Uterus (tissue), 2 donors: ENCODE measurements at regions not wholly inside any gene's neighbourhood (a gene's known extent, or its start where the extent isn't known, plus 50 kb on each side); places are given as distances from the start of the nearest gene placed in this dataset.

Source experiments
- CTCF ChIP-seq, 4 experiments: fragments of 200-600 bp in 2 of 4; fragments of 450-650 bp in 2 of 4; sonication (generic) in 2 of 4; IDR thresholded peaks; one replicate each; pipeline ENCODE4 v1.5.1; 2016 to 2019; ENCODE audit warnings: antibody characterized with exemption in 4 of 4, mild to moderate bottlenecking in 2 of 4, moderate library complexity in 1 of 4
- POLR2A ChIP-seq, 2 donors: fragments of 450-650 bp; IDR thresholded peaks; one replicate each; pipeline ENCODE4 v1.6.1; 2016; ENCODE audit warnings: antibody characterized with exemption in 2 of 2, mild to moderate bottlenecking in 1 of 2, moderate library complexity in 1 of 2

- TF ChIP-seq POLR2A (IDR thresholded peaks at IDR 0.05) (no peak), CTCF (IDR thresholded peaks at IDR 0.05) (no peak)
These were observed 148.3 kb upstream of the SLC24A2 start for GRCh38 chr9:19937121-19937520.
